HCT116 (cell line): ENCODE measurements at regions not wholly inside any gene's neighbourhood (a gene's known extent, or its start where the extent isn't known, plus 50 kb on each side); places are given as distances from the start of the nearest gene placed in this dataset.

ENCODE experiments used
- ATAC-seq: fragments of 200-7000 bp; cut with Tn5 transposase; 2 replicates; pipeline ENCODE4 v1.9.1; 2020; ENCODE audit warnings: mild to moderate bottlenecking, moderate library complexity
- BruUV-seq: library from RNA; stranded (reverse); fragments of 400-500 nt; replicated peaks from 2 replicates; lab custom pipeline; 2021; lab: Mats Ljungman, UMichigan
- CTCF ChIA-PET: fragments of 300-600 bp; sonication (Branson Sonifier 250); formaldehyde crosslinking; loops from one replicate; lab custom pipeline; 2021; ENCODE audit warnings: antibody characterized with exemption; lab: Charles Lee
- POLR2A ChIA-PET: fragments of 300-600, 350-600 bp; sonication (Branson Sonifier 250); formaldehyde crosslinking; loops from one replicate; lab custom pipeline; 2021; ENCODE audit warnings: antibody characterized with exemption; lab: Charles Lee
- RAD21 ChIA-PET, 2 experiments: fragments of 300-600 bp; sonication (Branson Sonifier 250); formaldehyde crosslinking; loops; one replicate each; lab custom pipeline; 2023; ENCODE audit warnings: low total read pairs in 2 of 2; ENCODE audit not compliant: uncharacterized antibody in 2 of 2, unreplicated experiment in 2 of 2, low non-redundant PET in 1 of 2; lab: Charles Lee
- DNase-seq: peaks from one replicate; pipeline ENCODE4 v3.0.0-alpha.2; 2010; ENCODE audit warnings: low read depth, low spot score
- H2AFZ ChIP-seq: fragments of 200-600 bp; shearing (Covaris generic), sonication (generic); 2 replicates; pipeline ENCODE4 v1.6.1; 2017; ENCODE audit warnings: low read depth, mixed run types, mixed read lengths, antibody characterized with exemption, low read length; ENCODE audit not compliant: poor library complexity, severe bottlenecking
- H3K27ac ChIP-seq: 2 replicates; pipeline ENCODE4 v1.5.1; 2012; ENCODE audit warnings: low read depth, low read length
- H3K27me3 ChIP-seq: fragments of 200-600 bp; sonication (generic); 2 replicates; pipeline ENCODE4 v1.6.1; 2016; ENCODE audit warnings: mixed run types, low read length, mixed read lengths; ENCODE audit not compliant: insufficient read depth
- H3K36me3 ChIP-seq, 2 experiments: fragments of 200-500 bp in 1 of 2; fragments of 200-600 bp in 1 of 2; sonication (Bioruptor generic) in 1 of 2; sonication (generic) in 1 of 2; 2 replicates each; pipeline versions ENCODE4 v1.5.1 to v1.6.1; 2014 to 2016; ENCODE audit warnings: low read length in 2 of 2, inconsistent platforms in 1 of 2, mixed read lengths in 1 of 2, mixed run types in 1 of 2; ENCODE audit not compliant: insufficient read depth in 2 of 2, control insufficient read depth in 1 of 2
- H3K4me1 ChIP-seq, 2 experiments: fragments of 200-600 bp in 1 of 2; sonication (generic) in 1 of 2; 2 replicates each; pipeline versions ENCODE4 v1.5.1 to v1.6.1; 2012 to 2017; ENCODE audit warnings: low read length in 2 of 2, inconsistent platforms in 1 of 2, mild to moderate bottlenecking in 1 of 2, mixed read lengths in 1 of 2, mixed run types in 1 of 2, moderate library complexity in 1 of 2; ENCODE audit not compliant: insufficient read depth in 2 of 2, control insufficient read depth in 1 of 2
- H3K4me2 ChIP-seq: fragments of 200-600 bp; sonication (generic); 2 replicates; pipeline ENCODE4 v1.6.1; 2017; ENCODE audit warnings: mixed run types, low read length, mixed read lengths
- H3K4me3 ChIP-seq, 2 experiments: fragments of 200-600 bp in 1 of 2; sonication (generic) in 1 of 2; replicated peaks in 1 of 2; 2 replicates each; pipeline ENCODE4 v1.5.1; 2011 to 2016; ENCODE audit warnings: low read length in 2 of 2, control low read depth in 1 of 2, low read depth in 1 of 2, mild to moderate bottlenecking in 1 of 2, mixed read lengths in 1 of 2, mixed run types in 1 of 2
- H3K79me2 ChIP-seq: fragments of 200-600 bp; sonication (generic); 2 replicates; pipeline ENCODE4 v1.6.1; 2017; ENCODE audit warnings: mild to moderate bottlenecking, mixed run types, low read length, moderate library complexity, mixed read lengths; ENCODE audit not compliant: insufficient read depth
- H3K9ac ChIP-seq: fragments of 200-600 bp; sonication (generic); 2 replicates; pipeline ENCODE4 v1.6.1; 2016; ENCODE audit warnings: low read length, mixed read lengths
- H3K9me2 ChIP-seq: fragments of 200-600 bp; sonication (generic), shearing (Covaris generic); 2 replicates; pipeline ENCODE4 v1.6.1; 2017; ENCODE audit warnings: mixed run types, mild to moderate bottlenecking, moderate library complexity; ENCODE audit not compliant: insufficient read depth
- H3K9me3 ChIP-seq, 2 experiments: fragments of 200-500 bp in 1 of 2; fragments of 200-600 bp in 1 of 2; sonication (Bioruptor generic) in 1 of 2; sonication (generic) in 1 of 2; 2 replicates each; pipeline ENCODE4 v1.6.1; 2014 to 2017; ENCODE audit warnings: low read length in 2 of 2, mixed read lengths in 2 of 2, inconsistent platforms in 1 of 2, low read depth in 1 of 2, mild to moderate bottlenecking in 1 of 2, mixed run types in 1 of 2, moderate library complexity in 1 of 2; ENCODE audit not compliant: control insufficient read depth in 1 of 2, insufficient read depth in 1 of 2
- H4K20me1 ChIP-seq: fragments of 200-600 bp; sonication (generic), shearing (Covaris generic); 2 replicates; pipeline ENCODE4 v1.6.1; 2017; ENCODE audit warnings: mixed run types, mild to moderate bottlenecking, moderate library complexity; ENCODE audit not compliant: insufficient read depth
- FOSL1 ChIP-seq: IDR thresholded peaks from 2 replicates; pipeline ENCODE4 v1.6.1; 2012; ENCODE audit warnings: low read depth
- JUND ChIP-seq: IDR thresholded peaks from 2 replicates; pipeline ENCODE4 v1.6.1; 2012
- SIN3A ChIP-seq: IDR thresholded peaks from 2 replicates; pipeline ENCODE4 v1.6.1; 2012; ENCODE audit warnings: low read depth
- ZFX ChIP-seq: fragments of 450-650 bp; IDR thresholded peaks from 2 replicates; pipeline ENCODE4 v1.6.1; 2017
- ZNF274 ChIP-seq: fragments of 200-500 bp; sonication (Bioruptor generic); IDR thresholded peaks from 2 replicates; pipeline ENCODE4 v1.6.1; 2014; ENCODE audit warnings: mild to moderate bottlenecking, low read depth, low read length, inconsistent platforms
- intact Hi-C: fragments of 100-400 bp; cut with micrococcal nuclease; formaldehyde crosslinking; loops from 2 replicates; pipeline ENCODE4 v1.10.0; 2022
- TF ChIP-seq, protein P1 (sequence below): IDR thresholded peaks from 2 replicates; pipeline ENCODE4 v1.6.1; 2011; ENCODE audit warnings: mild to moderate bottlenecking, low read length, moderate library complexity; ENCODE audit not compliant: insufficient replicate concordance; ENCODE audit errors: extremely low read depth

DNA sequence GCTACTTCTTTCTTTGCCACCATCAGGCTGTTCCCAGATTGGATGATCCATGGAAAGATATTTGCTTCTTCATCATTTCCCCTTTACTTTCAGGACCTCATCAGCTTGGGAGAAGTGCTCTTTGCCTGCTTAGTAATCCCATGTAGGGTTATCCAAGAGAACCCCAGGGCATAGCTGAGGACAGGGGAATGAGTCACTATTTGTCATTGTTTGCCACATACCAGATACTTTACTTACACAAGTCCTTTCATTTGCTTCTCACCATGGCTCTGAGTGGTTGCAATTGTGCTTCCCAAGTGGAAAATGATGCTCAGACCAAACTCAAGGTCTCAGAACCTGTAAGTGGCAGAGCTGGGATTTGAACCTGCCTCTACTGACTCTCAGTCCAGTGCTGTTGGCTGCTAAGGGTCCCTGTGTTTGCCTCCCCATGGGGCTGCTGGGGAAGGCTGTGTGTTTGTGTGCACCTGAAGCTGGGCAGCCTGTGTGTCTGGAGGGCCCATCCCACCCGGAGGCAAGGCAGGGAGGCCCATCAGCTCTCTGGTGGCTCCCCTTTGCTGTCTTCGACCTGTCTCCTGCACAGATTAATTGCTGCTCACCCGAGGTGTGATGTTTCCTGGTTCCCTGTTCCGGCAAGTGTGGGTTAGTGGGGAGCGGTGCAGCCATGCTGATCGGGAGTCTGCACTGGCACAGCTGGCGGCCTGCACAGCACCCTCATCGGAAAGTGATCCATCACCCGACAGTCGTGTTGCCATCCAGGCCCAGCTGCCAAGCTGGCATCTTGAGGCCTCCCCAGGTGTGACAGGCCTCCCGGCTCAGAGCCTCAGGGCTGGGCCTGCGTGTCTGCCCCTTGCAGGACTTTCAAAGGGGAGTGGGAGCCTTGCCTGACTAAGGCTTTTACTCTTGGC lies 228.8 kb downstream of the DHX35 start:
- H4K20me1 ChIP-seq = no peaks in the 10 kb centered on the region
- RAD21 ChIA-PET = no interaction called here
- CTCF ChIA-PET = interaction anchor here (1.6 kb wide), 1 partner anchor 74 kb away, joined by 3 read pairs; no protein-coding TSS in a partner anchor
- H3K4me2 ChIP-seq = no peak overlapping the region
- no peaks in the 10 kb centered on the region for H3K36me3 ChIP-seq
- BruUV-seq = no TSS peak
- no peak overlapping the region for H3K4me3 ChIP-seq
- H3K9me2 ChIP-seq = no peaks in the 10 kb centered on the region
- TF ChIP-seq JUND = no peak
- TF ChIP-seq SIN3A = no peak
- TF ChIP-seq, protein P1, sequence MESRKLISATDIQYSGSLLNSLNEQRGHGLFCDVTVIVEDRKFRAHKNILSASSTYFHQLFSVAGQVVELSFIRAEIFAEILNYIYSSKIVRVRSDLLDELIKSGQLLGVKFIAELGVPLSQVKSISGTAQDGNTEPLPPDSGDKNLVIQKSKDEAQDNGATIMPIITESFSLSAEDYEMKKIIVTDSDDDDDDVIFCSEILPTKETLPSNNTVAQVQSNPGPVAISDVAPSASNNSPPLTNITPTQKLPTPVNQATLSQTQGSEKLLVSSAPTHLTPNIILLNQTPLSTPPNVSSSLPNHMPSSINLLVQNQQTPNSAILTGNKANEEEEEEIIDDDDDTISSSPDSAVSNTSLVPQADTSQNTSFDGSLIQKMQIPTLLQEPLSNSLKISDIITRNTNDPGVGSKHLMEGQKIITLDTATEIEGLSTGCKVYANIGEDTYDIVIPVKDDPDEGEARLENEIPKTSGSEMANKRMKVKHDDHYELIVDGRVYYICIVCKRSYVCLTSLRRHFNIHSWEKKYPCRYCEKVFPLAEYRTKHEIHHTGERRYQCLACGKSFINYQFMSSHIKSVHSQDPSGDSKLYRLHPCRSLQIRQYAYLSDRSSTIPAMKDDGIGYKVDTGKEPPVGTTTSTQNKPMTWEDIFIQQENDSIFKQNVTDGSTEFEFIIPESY = no peak
- peak; percentile 57 for TF ChIP-seq FOSL1
- TF ChIP-seq ZFX = no peak
- TF ChIP-seq ZNF274 = no peak
- TF ChIP-seq, all 23 proteins: peak for 1
- Histone ChIP-seq H3K79me2 (no peaks in the 10 kb centered on the region), H3K9ac (no peak overlapping the region), H3K4me1 (peaks cover 0 to 11% of the 10 kb centered on the region in 2 experiments; a peak in 1 of 4 replicates), H3K9me3 (no peaks in the 10 kb centered on the region), H2AFZ (no peak overlapping the region), H3K27me3 (no peaks in the 10 kb centered on the region), H3K27ac (no peak overlapping the region)
- peak; percentile 39 for DNase-seq
- intact Hi-C loops = no loop called here
- POLR2A ChIA-PET = no interaction called here
- ATAC-seq = peak; percentile 73
